Lung (tissue), 11 donors: ENCODE measurements at regions not wholly inside any gene's neighbourhood (a gene's known extent, or its start where the extent isn't known, plus 50 kb on each side); places are given as distances from the start of the nearest gene placed in this dataset.

Experiments used
- ATAC-seq: fragments of 200-7000 bp; cut with Tn5 transposase; one replicate; pipeline ENCODE4 v1.9.1; 2020; ENCODE audit warnings: moderate number of reproducible peaks; ENCODE audit not compliant: insufficient read depth, low FRiP score
- DNase-seq, 3 donors: peaks; one replicate each; pipeline ENCODE4 v3.0.0-alpha.2; 2013 to 2017
- H3K27ac ChIP-seq, 2 donors: one replicate each; pipeline ENCODE4 v1.5.1; 2013; ENCODE audit warnings: mild to moderate bottlenecking in 2 of 2, moderate library complexity in 2 of 2, control low read depth in 1 of 2, inconsistent platforms in 1 of 2, low read depth in 1 of 2, low read length in 1 of 2
- H3K27me3 ChIP-seq, 3 donors: one replicate each; pipeline ENCODE4 v1.5.1; 2013; ENCODE audit warnings: low read length in 2 of 3; ENCODE audit not compliant: control insufficient read depth in 3 of 3, insufficient read depth in 3 of 3
- H3K36me3 ChIP-seq, 4 donors: one replicate each; pipeline ENCODE4 v1.5.1; 2013; ENCODE audit warnings: low read length in 4 of 4, mild to moderate bottlenecking in 1 of 4, moderate library complexity in 1 of 4; ENCODE audit not compliant: control insufficient read depth in 4 of 4, insufficient read depth in 4 of 4
- H3K4me1 ChIP-seq, 5 donors: one replicate each; pipeline ENCODE4 v1.5.1; 2013; ENCODE audit warnings: low read length in 5 of 5, mild to moderate bottlenecking in 2 of 5, moderate library complexity in 1 of 5; ENCODE audit not compliant: control insufficient read depth in 5 of 5, insufficient read depth in 5 of 5
- H3K4me3 ChIP-seq: one replicate; pipeline ENCODE4 v1.5.1; 2013; ENCODE audit warnings: mild to moderate bottlenecking, control low read depth, moderate library complexity
- H3K9ac ChIP-seq, 2 donors: one replicate each; pipeline ENCODE4 v1.5.1; 2013; ENCODE audit warnings: low read length in 2 of 2, control low read depth in 1 of 2; ENCODE audit not compliant: insufficient read depth in 1 of 2
- H3K9me3 ChIP-seq, 4 donors: one replicate each; pipeline ENCODE4 v1.5.1; 2013; ENCODE audit warnings: low read length in 3 of 4, mild to moderate bottlenecking in 1 of 4, moderate library complexity in 1 of 4; ENCODE audit not compliant: control insufficient read depth in 4 of 4, insufficient read depth in 3 of 4
- CTCF ChIP-seq: IDR thresholded peaks from 2 replicates; pipeline ENCODE4 v1.5.1; 2012; ENCODE audit warnings: mild to moderate bottlenecking; ENCODE audit errors: control extremely low read depth, extremely low read depth
- WGBS, 2 donors: extraction: QIAGEN DNeasy Blood & Tissue Kit; methylation state at CpG; one replicate each; pipeline ENCODE4 v1.1.7; 2013; 5-methylcytosine and 5-hydroxymethylcytosine counted together
- donor health status: control.
- donor health status: control.
- donor health status: Bipolar disorder and iron deficiency.
- donor health status: healthy.
- donor health status: DM: yes; HTN: yes; CAD: no.

DNA sequence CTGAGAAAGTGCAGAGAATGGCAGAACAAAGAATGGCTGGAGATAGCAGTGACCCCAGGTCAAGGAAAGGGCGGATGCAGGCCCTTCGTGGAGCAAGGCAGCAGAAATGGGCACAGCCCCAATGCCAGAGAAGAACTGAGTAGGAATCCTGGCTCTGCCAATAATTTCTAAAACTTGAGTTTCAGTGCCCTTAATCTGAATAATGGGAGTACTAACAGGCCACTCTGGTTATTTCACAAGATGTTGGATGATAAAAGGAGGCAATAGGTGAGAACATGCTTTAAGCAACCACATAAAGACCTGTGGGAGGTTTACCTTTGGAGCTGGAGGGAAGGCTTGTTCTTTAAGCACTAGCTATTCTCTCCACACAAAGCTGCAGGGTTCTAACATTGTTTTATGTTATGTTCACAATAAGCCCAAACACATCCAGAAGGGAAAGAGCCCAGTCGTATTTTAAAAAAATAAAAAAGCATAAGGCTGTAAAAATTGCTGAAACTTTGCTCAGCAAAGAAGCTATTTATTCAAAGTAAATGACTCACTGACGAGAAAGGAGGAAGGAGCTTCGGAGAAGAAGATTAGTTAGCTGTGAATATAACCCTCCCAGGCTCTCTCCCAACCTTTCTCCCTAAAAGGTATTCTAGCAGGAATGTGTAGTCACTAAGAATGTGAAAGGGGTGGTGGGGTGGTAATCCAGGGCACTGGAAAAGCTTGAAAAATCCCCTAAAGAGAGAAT is 470.2 kb downstream of the TXNL1 start:
- H3K9ac ChIP-seq = no peak overlapping the region
- no peak overlapping the region for H3K4me3 ChIP-seq
- peak overlapping the region; percentile 13 to 42 for H3K27ac ChIP-seq
- H3K4me1 ChIP-seq = peaks cover 0 to 19% (median 3%) of the 10 kb centered on the region in 5 donors
- DNase-seq (peak in 2 of 3 donors; percentile 23 to 25), ATAC-seq (no peak)
- no peaks in the 10 kb centered on the region for H3K27me3 ChIP-seq
- H3K9me3 ChIP-seq = no peaks in the 10 kb centered on the region
- TF ChIP-seq CTCF = no peak
- H3K36me3 ChIP-seq = no peaks in the 10 kb centered on the region
- 55 to 73% methylated on average over 5 of the region's 5 CpGs for WGBS, 2 donors

DNA sequence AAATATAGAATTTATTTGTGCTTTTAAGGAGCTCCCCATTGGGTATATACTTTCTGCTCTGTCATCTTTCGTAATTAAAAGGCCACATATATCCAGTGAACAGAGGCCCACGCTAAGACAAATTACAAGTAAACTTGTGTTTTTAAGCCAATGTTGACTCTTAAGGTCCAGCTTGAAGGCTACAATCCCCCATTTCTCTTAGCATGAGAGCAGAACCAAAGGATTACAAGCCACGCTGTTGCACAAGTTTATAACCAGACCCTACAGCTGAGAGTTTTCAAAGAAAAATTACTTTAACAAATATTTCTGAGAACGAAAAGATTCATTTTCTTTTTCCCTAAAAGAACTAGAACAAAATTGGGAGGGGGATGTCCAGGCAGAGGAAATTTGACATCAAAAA is 471.0 kb downstream of the TXNL1 start:
- Histone ChIP-seq H3K36me3 (no peaks in the 10 kb centered on the region), H3K4me1 (peaks cover 0 to 27% (median 9%) of the 10 kb centered on the region in 5 donors), H3K9me3 (no peaks in the 10 kb centered on the region), H3K4me3 (no peak overlapping the region), H3K27ac (no peak overlapping the region), H3K9ac (no peak overlapping the region), H3K27me3 (no peaks in the 10 kb centered on the region)
- ATAC-seq = peak; percentile 24
- 82 to 89% methylated on average over 4 of the region's 4 CpGs for WGBS, 2 donors
- TF ChIP-seq CTCF = no peak
- peak in 2 of 3 donors; percentile 28 to 47 for DNase-seq

GRCh38 chr18:56166914-56167313 is 471.5 kb downstream of the TXNL1 start:
- TF ChIP-seq CTCF = no peak
- Histone ChIP-seq H3K4me3 (no peak overlapping the region), H3K9me3 (no peaks in the 10 kb centered on the region), H3K27ac (peak overlapping the region in 1 of 2 donors; percentile 31), H3K9ac (no peak overlapping the region), H3K36me3 (no peaks in the 10 kb centered on the region), H3K4me1 (peaks cover 0 to 32% (median 9%) of the 10 kb centered on the region in 5 donors), H3K27me3 (no peaks in the 10 kb centered on the region)
- DNase-seq (no peak), ATAC-seq (no peak)
